ENCODE measurements at regions not wholly inside any gene's neighbourhood (a gene's known extent, or its start where the extent isn't known, plus 50 kb on each side); places are given as distances from the start of the nearest gene placed in this dataset.

DNA sequence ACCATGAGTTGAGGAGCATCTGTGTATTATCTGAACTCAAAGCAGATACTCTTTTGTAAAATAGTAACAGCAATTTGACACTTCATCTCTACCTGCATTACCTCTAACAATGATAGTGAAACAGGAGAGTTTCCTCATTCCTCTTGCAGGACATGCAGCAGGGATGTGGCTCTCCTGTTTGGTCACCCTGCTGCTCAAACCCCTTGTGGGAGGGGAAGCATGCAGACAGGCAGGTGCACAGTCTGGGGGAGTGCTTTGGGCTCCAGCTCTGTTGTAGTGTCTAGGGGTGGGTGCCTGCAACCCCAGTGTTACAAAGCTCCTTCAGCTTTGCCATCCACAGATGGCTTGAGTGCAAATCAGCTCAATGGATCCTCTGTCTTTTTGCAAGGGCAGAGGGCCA is 827.6 kb downstream of the DACH1 start:
- H3K9me2 ChIP-seq, result no peaks in the 10 kb centered on the region
- H2AFZ ChIP-seq (ENCODE audit: low read depth), result no peak overlapping the region

DNA sequence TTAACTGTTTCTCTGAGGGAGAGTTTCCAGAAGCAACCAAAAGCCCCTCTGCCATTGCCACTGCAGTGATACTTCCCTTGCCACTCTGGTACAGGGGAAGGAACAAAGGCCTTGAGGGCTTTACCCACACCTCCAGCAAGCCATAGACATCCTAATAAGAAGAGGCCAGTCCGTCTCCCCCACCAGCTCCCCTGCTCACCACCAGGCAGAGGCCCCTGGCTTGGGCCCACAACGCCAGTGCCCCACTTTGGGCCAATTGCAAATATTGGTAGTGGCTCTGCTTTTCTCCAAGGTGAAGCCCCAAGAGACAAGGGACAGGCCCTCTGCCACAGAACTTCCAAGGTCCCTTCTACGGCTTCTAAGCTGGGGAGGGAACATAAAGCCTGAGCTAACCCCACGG is 833.0 kb downstream of the DACH1 start:
- Histone ChIP-seq H3K27me3 (ENCODE audit: insufficient read depth) (no peaks in the 10 kb centered on the region), H3F3A (replicated peaks; ENCODE audit: insufficient read depth) (no peaks in the 10 kb centered on the region), H3K27ac (ENCODE audit: low read depth in 2 of 2, low read length in 1 of 2) (no peak overlapping the region), H3K4me1 (ENCODE audit: control insufficient read depth in 1 of 2, insufficient read depth in 2 of 2, low read depth in 1 of 2, low read length in 1 of 2) (no peaks in the 10 kb centered on the region), H3K4me2 (no peak overlapping the region), H3K9me2 (no peaks in the 10 kb centered on the region), H3K79me2 (ENCODE audit: insufficient read depth) (no peaks in the 10 kb centered on the region), H3K9me3 (no peaks in the 10 kb centered on the region), H4K20me1 (ENCODE audit: insufficient read depth) (no peaks in the 10 kb centered on the region), H3K9ac (no peak overlapping the region), H3K36me3 (replicated peaks in 1 of 2; ENCODE audit: control insufficient read depth in 1 of 2, insufficient read depth in 2 of 2, low read length in 1 of 2) (no peaks in the 10 kb centered on the region), H2AFZ (ENCODE audit: low read depth) (no peak overlapping the region), H3K4me3 (ENCODE audit: low read depth in 2 of 2, low read length in 1 of 2) (no peak overlapping the region)
- no peak for DNase-seq
- POLR2A ChIA-PET, result no interaction called here
- CTCF ChIA-PET, result interaction anchor here (1.0 kb wide), 1 partner anchor 8 kb away, joined by 3 read pairs; no protein-coding TSS in a partner anchor
- no peak for TF ChIP-seq FOSL2 (IDR thresholded peaks at IDR 0.05; ENCODE audit: borderline replicate concordance, low read depth)
- TF ChIP-seq TAF1 (IDR thresholded peaks at IDR 0.05; ENCODE audit: borderline replicate concordance, low read depth, low read length), result no peak
- TF ChIP-seq EZH2phosphoT487 (IDR thresholded peaks at IDR 0.05; ENCODE audit: borderline replicate concordance, low read depth), result no peak
- no peak for TF ChIP-seq TCF12 (IDR thresholded peaks at IDR 0.05)
- no peak for TF ChIP-seq ZBTB33 (IDR thresholded peaks at IDR 0.05; ENCODE audit: borderline replicate concordance, low read depth)
- TF ChIP-seq MEF2A (IDR thresholded peaks at IDR 0.05; ENCODE audit: borderline replicate concordance, low read depth), result no peak
- no peak for TF ChIP-seq SMC3 (IDR thresholded peaks at IDR 0.05; ENCODE audit: low read depth, low read length)
- TF ChIP-seq NRF1 (IDR thresholded peaks at IDR 0.05; ENCODE audit: low read depth, low read length), result no peak
- TF ChIP-seq EP300 (IDR thresholded peaks at IDR 0.05; ENCODE audit: borderline replicate concordance in 1 of 2, low read depth in 1 of 2, low read length in 1 of 2), result no peak
- TF ChIP-seq USF1 (IDR thresholded peaks at IDR 0.05; ENCODE audit: borderline replicate concordance, low read depth), result no peak
- TF ChIP-seq FOXJ3 (CRISPR knock-in tag; IDR thresholded peaks at IDR 0.05), result no peak
- TF ChIP-seq TEAD4 (IDR thresholded peaks at IDR 0.05; ENCODE audit: borderline replicate concordance, insufficient read depth), result no peak
- no peak for TF ChIP-seq JUND (IDR thresholded peaks at IDR 0.05)
- no peak for TF ChIP-seq POLR2AphosphoS5 (IDR thresholded peaks at IDR 0.05; ENCODE audit: low read depth, low read length)
- 57% methylated on average over 1 of the region's 4 CpGs for WGBS (ENCODE audit: low lambda C conversion rate)

More for the DNA sequence above, 827.6 kb downstream of the DACH1 start:
- CTCF ChIA-PET, result no interaction called here
- Histone ChIP-seq H3K4me3 (ENCODE audit: low read depth in 2 of 2, low read length in 1 of 2) (no peak overlapping the region), H3K36me3 (replicated peaks in 1 of 2; ENCODE audit: control insufficient read depth in 1 of 2, insufficient read depth in 2 of 2, low read length in 1 of 2) (no peaks in the 10 kb centered on the region), H3K9me3 (no peaks in the 10 kb centered on the region), H3K27ac (ENCODE audit: low read depth in 2 of 2, low read length in 1 of 2) (no peak overlapping the region), H3K79me2 (ENCODE audit: insufficient read depth) (no peaks in the 10 kb centered on the region), H3K9ac (no peak overlapping the region), H4K20me1 (ENCODE audit: insufficient read depth) (no peaks in the 10 kb centered on the region), H3K4me1 (ENCODE audit: control insufficient read depth in 1 of 2, insufficient read depth in 2 of 2, low read depth in 1 of 2, low read length in 1 of 2) (no peaks in the 10 kb centered on the region), H3F3A (replicated peaks; ENCODE audit: insufficient read depth) (no peaks in the 10 kb centered on the region), H3K27me3 (ENCODE audit: insufficient read depth) (no peaks in the 10 kb centered on the region), H3K4me2 (no peak overlapping the region)
- no peak for DNase-seq
- TF ChIP-seq, protein P1, sequence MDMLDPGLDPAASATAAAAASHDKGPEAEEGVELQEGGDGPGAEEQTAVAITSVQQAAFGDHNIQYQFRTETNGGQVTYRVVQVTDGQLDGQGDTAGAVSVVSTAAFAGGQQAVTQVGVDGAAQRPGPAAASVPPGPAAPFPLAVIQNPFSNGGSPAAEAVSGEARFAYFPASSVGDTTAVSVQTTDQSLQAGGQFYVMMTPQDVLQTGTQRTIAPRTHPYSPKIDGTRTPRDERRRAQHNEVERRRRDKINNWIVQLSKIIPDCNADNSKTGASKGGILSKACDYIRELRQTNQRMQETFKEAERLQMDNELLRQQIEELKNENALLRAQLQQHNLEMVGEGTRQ (IDR thresholded peaks at IDR 0.05; ENCODE audit: borderline replicate concordance, low read depth, low read length), result no peak
- TF ChIP-seq YY1 (IDR thresholded peaks at IDR 0.05; ENCODE audit: low read depth) (no peak), EP300 (IDR thresholded peaks at IDR 0.05; ENCODE audit: borderline replicate concordance in 1 of 2, low read depth in 1 of 2, low read length in 1 of 2) (no peak), NFIC (IDR thresholded peaks at IDR 0.05; ENCODE audit: borderline replicate concordance) (no peak), NRF1 (IDR thresholded peaks at IDR 0.05; ENCODE audit: low read depth, low read length) (no peak), RFX5 (IDR thresholded peaks at IDR 0.05; ENCODE audit: low read length) (no peak), MAX (IDR thresholded peaks at IDR 0.05; ENCODE audit: low read depth) (no peak), POLR2AphosphoS5 (IDR thresholded peaks at IDR 0.05; ENCODE audit: low read depth, low read length) (no peak)
- POLR2A ChIA-PET, result no interaction called here
